GM19468 (cell line): ENCODE measurements at regions not wholly inside any gene's neighbourhood (a gene's known extent, or its start where the extent isn't known, plus 50 kb on each side); places are given as distances from the start of the nearest gene placed in this dataset.
A peak's percentile ranks its signal among the peaks of the same experiment; 100 is the strongest.
"Not testable (repeated sequence)": the region's sequence is repeated elsewhere in the genome, so short reads cannot be mapped to it uniquely, and the experiment has no call there.

Source experiments
- ATAC-seq: cut with Tn5 transposase; IDR thresholded peaks from one replicate; pipeline ENCODE4 v1.9.1; 2021; ENCODE audit warnings: mild to moderate bottlenecking, moderate library complexity, moderate number of reproducible peaks; ENCODE audit not compliant: unreplicated experiment; ENCODE audit errors: extremely low read depth

DNA sequence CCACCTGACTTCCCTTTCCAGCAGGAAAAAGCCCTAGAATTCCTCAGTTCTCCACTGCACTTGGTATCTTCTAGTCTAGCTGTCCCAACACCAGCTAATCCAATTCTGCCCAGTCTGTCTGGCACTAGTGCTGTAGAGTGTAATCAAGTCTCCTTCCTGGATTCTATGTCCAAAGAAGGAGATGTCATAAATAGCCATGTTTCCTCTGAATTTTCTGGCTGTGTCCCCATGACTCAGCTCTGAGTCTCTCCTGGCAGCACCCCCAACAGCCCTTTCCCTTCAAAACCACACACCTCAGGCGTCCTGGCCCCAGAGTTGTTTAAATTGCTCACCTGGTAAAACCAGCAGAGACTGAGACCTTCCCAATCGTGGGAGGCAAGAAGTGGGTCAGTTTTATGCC lies 197.2 kb downstream of the GRXCR1 start:
- no peak for ATAC-seq

DNA sequence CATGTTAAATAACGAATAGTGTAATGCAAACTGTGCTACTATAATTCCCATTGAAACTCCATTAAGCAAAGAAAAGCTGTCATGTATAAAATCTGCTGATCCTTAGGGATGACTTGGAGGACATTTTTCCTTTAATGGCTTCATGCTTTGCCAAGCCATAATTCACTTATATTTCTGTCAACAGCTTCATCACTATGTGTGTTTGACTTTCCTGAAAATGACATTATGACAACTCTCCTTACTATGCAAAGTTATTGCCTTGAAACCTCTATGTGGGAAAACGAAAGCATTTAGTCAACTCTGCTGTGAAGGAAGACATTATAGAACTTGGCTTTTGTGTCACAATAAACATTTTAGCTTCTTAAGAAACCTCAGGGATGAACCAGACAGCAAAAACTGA lies 210.5 kb downstream of the GRXCR1 start:
- no peak for ATAC-seq

DNA sequence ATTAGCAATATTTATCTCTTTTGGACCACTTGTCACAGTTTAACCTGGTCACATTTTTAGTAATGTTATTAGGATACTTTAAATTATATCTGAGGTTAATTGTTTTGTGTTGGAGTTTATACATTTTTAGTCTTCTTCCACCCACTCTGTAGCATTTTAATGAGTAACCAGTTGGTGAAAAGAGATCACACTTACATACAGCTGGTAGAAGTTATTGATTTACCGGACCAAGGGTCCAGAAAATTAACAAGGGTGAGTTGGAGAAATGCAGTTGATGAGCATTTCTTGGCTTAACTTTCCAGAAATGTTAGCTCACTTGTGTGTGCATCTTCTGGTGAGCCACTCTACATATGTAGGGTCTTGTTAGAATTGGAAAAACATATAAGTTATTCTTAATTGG lies 219.6 kb downstream of the GRXCR1 start:
- no peak for ATAC-seq

DNA sequence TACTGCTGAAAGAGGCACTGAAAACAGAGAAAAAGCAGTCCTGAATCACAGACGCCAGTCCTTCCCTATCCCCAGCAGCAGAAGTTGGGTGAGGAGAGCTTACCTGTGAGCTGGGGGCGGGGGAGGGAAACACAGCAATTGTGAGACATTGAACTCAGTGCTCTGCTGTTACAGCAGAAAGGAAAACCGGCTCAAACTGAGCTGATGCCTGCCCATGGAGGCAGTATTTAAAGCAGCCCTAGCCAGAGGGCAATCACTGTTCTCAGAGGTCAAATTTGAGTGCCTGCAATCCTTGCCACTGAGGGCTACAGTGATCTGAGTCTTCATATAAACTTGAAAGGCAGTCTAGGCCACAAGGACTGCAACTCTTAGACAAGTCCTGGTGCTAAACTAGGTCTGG lies 220.7 kb downstream of the GRXCR1 start:
- no peak for ATAC-seq

DNA sequence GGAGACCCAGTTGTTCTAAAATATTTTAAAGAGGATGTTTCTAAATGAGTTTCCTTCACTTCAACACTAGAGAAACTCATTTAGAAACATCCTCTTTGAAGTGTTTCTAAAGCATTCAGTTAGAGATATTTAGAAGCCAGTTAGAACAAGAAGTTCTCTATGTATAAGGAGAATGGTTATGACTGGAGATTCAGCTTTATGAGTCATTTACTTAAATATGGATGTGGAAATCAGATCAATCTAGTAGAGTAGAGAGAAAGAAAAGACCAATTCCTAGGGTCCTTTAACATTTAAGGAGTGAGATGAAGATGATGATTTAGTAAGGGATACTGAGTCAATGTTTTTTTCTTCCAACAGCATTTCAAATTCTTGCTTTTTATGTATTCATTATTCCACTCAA lies 234.1 kb downstream of the GRXCR1 start:
- no peak for ATAC-seq

DNA sequence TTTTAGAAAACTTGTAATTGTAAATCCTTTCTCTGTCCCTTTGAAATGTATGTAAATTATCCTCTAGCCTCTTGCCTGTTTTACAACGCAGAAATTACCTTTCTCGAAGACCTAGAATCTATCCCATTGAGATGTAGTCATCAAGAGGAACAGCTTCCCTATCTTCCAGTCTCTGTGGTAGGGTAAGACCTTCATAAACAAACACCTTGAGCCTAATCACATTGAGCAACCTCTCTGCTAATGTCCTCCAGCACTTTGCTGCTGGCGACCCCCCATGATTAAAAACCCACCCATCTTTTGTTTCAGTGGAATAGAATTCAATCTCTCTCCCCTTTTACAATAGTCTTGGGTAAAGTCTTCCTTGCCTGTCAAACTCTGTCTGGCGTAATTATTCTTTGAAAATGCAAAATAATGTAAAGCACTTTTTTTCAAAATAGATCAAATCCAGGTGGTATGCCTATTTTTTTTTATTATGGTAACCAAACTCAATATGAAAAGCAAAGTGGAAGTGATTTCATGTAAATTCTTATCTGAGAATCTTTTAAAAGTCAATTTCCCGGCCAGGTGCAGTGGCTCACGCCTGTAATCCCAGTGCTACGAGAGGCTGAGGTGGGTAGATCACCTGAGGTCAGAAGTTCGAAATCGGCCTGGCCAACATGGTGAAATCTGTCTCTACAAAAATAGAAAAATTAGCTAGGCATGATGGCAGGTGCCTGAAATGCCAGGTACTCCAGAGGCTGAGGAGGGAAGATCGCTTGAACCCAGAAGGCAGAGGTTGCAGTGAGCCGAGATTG lies 237.9 kb downstream of the GRXCR1 start:
- no peak for ATAC-seq

DNA sequence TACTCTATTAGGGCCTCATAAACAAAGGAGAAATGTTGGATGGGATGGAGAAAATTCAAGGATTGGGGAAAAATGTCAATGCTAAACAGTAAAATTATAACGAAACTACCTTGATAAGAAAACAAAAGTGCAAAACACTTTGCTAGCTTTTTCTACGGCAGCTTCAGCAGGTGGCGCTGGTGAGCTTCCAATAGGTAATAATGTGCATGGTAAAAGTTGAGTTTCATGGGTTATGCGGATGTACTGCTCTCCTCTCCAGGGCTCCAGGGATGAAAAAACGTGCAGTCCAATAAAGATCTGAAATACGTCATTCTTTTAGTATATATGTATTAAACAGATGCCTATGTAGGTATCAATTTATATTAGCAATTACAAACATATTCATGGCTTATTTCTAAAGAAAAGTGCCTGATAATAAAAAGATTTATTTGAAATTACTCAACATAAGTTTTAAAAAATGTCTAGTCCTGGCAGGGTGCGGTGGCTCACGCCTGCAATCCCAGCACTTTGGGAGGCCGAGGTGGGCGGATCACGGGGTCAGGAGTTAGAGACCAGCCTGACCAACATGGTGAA lies 239.6 kb downstream of the GRXCR1 start:
- no peak for ATAC-seq

DNA sequence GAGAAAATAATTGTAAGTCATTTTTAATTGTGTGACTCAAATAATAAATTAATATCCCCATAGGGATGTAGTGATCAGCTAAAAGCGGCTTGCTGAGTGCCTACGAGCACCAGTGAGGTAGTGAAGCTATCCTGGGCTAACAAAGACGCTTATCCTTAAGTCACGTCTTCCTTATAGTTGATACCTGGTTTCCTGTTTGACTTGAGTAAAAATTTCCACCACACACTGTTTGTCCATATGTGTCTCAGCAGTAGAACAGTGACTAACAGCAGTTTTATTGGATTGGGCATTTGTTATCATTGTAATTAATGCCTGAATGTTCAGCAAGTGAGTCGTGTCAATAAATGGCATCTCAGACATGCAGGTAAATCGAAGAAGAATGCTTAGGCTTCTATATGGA lies 241.1 kb downstream of the GRXCR1 start:
- ATAC-seq, result no peak

DNA sequence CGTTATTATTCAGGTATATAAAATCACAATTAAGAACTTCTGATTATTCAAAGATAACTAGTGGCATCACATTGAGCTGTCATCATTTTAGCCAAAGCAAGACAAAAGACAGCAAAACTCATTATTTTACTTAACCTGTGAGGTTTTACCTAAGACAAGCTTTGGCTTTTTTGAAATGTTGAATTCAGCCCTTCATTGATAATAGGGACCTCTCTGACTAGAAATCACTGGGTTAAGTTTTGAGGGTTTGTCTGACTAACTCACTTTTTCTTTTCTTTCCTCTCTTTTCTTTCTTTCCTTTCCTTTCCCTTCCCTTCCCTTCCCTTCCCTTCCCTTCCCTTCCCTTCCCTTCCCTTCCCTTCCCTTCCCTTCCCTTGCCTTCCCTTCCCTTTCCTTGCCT lies 244.2 kb downstream of the GRXCR1 start:
- no peak for ATAC-seq

DNA sequence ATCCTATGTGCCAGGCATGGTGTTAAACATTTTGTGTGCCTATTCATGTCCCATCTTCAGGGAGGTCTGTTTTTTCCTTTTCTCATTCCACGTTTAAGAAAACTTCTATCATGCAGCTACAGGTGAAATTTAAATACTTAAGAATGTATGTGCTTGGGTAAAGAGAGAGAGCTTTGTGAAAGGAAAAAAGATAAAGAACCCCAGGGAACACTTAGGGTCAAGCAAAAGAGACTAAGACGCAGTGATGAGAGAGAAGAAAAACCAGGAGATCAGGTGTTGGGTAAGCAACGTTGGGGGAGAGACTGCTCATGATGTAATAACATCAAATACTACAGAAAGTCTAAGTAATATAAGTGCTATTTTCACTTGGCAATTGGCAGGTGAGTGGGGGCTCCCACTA lies 253.7 kb downstream of the GRXCR1 start:
- no peak for ATAC-seq

DNA sequence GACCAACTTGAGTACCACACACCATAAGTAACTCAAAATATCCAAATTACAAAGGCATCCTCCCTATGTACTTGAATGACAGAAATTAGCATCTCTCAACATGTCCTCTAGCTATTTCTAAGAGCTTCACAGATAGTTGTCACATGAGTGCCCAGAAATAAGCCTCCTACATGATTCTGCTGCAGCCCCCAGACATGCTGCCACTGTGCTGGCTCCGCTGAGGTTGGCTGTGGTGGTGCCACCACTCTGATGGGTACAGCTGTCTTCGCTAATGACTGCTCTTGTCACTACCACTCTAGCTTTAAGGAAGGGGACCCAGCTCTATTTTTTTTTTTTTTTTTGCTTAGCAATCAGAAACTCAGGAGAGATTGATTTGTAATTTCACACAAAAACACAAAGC lies 256.0 kb downstream of the GRXCR1 start:
- no peak for ATAC-seq

DNA sequence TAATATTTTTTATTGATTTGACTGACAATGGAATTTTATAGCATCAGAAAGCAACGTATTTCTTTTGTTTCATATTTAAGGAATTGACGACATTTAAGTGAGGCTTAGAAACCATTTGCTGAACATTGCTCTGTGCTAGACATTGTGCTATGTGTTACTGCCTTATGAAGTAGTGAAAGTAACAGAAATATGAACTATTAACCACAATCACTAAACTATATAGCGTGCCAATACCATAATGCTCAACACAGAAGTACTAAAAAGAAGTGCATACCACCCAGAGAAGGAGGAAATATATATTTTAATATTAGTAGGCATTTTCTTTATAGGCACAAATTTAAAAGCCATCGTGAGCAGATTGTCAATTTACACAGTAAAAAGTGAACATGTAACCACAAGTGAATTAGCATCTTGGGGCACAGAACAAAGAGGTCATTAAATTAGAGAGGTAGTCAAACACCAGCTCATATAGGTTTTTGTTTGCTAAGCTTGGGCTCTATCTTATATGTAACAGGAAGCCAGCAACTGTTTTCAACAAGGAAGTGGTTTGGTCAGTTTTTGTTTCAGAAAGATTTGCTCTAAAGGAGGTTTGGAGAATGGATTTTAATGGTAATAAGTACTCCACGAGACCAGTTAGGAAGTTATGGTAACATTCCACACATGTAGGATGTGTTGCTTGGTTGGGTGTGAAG lies 270.7 kb downstream of the GRXCR1 start:
- peak; percentile 34 for ATAC-seq

DNA sequence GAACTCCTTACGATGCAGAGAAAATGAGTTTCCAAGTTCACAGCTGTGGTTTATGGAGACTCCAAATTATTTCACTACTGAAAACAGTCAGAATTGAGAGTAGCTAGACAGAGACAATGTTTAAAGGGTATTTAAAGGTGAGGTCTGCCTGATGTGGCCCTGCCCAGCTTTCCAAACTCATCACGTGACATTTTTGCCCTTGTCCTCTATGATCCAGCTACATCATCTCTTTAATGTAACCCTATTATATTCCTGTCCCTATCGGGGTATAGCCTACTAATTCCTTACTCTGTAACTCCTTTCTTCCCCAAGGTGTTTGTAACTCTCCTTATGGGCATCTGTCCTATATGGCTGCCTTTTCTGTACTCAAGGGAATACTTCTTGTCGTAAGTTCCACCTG lies 297.2 kb downstream of the GRXCR1 start:
- ATAC-seq, result no peak

DNA sequence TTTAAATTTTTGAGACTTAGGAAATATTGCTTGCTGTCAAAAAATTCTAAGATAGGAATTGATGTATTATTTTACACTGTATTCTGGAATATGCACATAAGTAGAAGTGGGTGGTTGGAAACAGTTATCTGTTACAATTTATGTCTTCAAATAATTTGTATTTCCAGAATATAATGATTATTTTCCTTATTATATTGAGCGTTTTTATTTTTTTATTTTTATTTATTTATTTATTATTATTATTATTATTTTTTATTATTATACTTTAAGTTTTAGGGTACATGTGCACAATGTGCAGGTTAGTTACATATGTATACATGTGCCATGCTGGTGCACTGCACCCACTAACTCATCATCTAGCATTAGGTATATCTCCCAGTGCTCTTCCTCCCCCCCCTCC lies 320.1 kb downstream of the GRXCR1 start:
- ATAC-seq, result not testable (repeated sequence)

DNA sequence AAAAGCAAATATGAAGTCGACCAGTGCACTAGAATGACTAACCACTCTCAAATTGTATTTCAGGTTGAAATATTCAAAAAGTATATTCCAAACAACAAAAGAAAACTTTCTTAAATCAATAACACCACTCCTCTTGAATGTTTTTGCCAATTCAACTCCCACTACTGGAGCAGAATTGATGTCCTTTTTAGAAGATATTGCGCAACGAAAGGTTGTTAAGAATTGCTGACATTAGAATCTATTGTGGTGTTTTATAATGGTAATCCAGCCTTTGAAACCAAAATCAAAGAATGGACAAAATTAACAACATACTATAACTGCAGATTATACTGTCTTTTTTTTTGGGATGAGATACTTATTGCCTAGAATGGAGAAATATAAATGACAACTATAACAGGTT lies 331.3 kb downstream of the GRXCR1 start:
- ATAC-seq, result no peak

DNA sequence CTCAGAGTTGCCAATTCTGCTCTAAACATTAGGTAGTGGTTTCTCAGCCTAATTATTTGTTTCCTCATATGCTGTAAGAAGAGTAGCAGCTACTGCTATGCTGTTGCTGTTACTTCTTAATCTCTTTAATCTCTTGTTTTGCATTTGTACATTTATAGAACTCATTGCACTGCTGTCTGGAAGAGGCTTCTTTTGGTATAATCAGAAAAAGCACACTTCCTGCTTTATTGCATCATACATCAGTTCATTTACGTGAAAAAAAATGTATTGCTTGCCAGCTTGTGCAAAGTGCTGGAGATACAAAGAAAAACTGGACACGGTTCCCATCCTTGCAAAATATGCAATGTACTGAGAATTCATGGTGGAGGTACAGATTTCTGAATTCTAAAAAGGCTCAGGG lies 332.0 kb downstream of the GRXCR1 start:
- no peak for ATAC-seq

DNA sequence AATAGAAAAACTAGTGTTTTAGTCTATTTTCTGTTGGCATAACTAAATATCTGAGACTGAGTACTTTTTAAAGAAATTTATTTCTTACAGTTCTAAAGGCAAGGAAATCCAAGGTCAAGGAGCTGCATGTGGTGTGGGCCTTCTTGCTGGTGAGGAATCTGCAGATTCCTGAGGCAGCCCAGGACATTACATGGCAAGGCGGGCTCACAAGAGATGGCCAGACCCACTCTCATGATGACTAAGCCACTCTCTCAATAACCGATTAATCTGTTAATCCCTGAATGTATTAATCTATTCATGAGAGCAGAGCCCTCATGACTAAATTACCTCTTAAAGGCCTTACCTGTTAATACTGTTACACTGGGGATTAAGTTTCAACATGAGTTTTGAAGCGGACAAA lies 340.8 kb downstream of the GRXCR1 start:
- ATAC-seq, result no peak

DNA sequence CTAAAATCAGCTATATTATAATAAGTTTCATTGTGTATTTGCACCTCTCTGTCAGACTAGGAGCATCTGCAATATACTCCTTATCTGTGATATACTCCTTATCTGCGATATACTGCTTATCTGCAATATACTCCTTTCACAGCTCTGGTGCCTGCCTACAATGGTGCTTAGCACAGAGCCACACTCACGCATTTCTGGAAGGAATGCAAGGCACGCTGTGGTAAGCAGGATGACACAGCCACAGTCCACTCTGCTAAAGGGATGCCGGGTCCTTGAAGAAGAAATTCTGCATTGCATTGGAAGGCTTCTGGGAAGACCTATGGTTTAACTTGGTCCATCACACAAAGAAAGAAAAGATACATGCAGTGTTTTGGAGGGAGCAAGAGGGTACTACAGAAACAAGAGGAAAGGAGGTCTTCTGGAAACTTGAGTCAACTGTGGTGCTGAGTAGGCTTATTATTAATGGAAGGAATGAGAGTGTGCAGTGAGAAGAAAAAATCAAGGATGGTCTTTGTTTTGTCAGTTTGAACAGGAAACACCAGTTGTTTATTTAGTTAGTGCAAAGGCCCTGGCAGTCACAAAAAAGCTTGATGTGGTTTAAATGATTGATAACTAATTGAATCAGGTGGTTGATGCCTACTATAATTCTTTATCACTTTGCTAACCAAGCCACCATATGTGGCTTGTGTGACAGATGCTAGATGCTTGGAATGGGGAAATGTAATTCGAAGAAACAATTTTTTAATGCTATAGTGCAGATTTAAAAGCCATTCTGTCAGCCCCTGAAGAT lies 342.3 kb downstream of the GRXCR1 start:
- no peak for ATAC-seq

DNA sequence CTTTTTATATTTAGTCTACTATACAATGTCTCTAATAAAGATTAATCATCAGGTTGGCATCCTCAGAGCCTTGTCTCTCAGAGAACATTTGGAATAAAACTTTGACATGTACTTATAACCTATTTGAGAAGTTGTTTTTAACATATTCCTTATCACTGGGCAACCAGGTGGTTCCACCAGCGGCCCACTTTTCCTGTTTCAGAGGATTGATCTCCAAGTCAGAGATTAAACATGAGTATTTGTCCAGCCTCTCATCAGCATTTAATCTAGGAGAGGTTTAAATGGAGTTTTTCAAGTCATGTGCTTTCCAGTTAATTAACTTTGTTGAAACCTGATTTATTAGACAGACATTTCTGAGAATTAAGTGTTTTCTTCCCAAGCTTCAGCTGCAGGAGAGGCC lies 345.5 kb downstream of the GRXCR1 start:
- no peak for ATAC-seq

DNA sequence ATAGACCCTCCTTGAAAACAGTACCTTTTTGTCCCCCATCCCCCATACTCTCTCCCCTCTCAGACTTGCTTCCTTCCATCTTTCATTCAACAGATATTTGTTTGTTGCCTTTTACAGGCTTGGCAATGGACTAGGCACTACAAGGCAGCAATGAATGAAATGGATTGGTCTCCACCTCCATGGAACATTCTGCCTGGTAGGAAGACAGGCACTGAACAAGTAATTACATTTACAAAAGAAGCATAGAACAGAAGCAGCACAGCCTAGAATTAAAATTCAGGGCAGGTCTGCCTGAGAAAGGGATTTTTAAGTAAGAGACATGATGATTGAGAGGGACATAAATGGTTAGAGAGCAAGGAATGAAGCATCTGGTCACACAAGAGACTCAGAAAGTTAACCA lies 346.1 kb downstream of the GRXCR1 start:
- no peak for ATAC-seq

DNA sequence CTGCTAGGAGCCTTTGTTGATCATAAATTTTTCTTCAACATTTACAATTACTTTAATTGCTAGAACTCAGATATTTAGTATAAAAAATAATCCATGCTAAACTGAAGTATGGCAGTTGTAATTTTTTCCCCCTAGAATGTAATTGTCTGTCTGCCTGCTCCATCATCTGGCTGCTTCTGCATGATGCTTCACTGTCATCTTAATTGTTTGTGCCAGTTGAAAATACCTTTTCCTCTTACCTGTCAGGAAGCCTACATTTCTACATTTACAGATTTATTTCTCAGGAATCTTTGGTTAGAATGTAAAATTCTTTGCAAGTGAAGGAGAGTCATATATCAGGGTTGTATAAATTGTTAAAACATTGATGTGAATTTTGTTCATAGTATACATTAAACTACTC lies 348.6 kb downstream of the GRXCR1 start:
- no peak for ATAC-seq
